ENCODE measurements at regions not wholly inside any gene's neighbourhood (a gene's known extent, or its start where the extent isn't known, plus 50 kb on each side); places are given as distances from the start of the nearest gene placed in this dataset.
"Not testable (repeated sequence)": the region's sequence is repeated elsewhere in the genome, so short reads cannot be mapped to it uniquely, and the experiment has no call there.

GRCh38 chrX:45447331-45447730 is 246.7 kb upstream of the DIPK2B start:
- no peak for DNase-seq (ENCODE audit: extremely low read depth in 1 of 11, low read depth in 9 of 11, low spot score in 4 of 11)

GRCh38 chrX:45445745-45446412 is 245.2 kb upstream of the DIPK2B start:
- peak in 6 of 11 donors; percentile 3 to 17 (median 8) for DNase-seq (ENCODE audit: extremely low read depth in 1 of 11, low read depth in 9 of 11, low spot score in 4 of 11)

GRCh38 chrX:45437186-45437585 is 236.5 kb upstream of the DIPK2B start:
- DNase-seq (ENCODE audit: extremely low read depth in 1 of 11, low read depth in 9 of 11, low spot score in 4 of 11) = no peak

GRCh38 chrX:45435481-45435880 is 234.8 kb upstream of the DIPK2B start:
- DNase-seq (ENCODE audit: extremely low read depth in 1 of 11, low read depth in 9 of 11, low spot score in 4 of 11) = no peak

- DNase-seq (ENCODE audit: extremely low read depth in 1 of 11, low read depth in 9 of 11, low spot score in 4 of 11) = no peak
These were observed 233.6 kb upstream of the DIPK2B start for GRCh38 chrX:45434231-45434630.

- DNase-seq (ENCODE audit: extremely low read depth in 1 of 11, low read depth in 9 of 11, low spot score in 4 of 11) = no peak
These were observed 228.2 kb upstream of the DIPK2B start for GRCh38 chrX:45428831-45429230.

GRCh38 chrX:45424326-45424725 is 223.7 kb upstream of the DIPK2B start:
- DNase-seq (ENCODE audit: extremely low read depth in 1 of 11, low read depth in 9 of 11, low spot score in 4 of 11) = no peak

- DNase-seq (ENCODE audit: extremely low read depth in 1 of 11, low read depth in 9 of 11, low spot score in 4 of 11) = no peak
These were observed 221.7 kb upstream of the DIPK2B start for GRCh38 chrX:45422216-45422925.

- no peak for DNase-seq (ENCODE audit: extremely low read depth in 1 of 11, low read depth in 9 of 11, low spot score in 4 of 11)
These were observed 221.1 kb upstream of the DIPK2B start for GRCh38 chrX:45421806-45422205.

GRCh38 chrX:45404206-45404605 is 203.5 kb upstream of the DIPK2B start:
- no peak for DNase-seq (ENCODE audit: extremely low read depth in 1 of 11, low read depth in 9 of 11, low spot score in 4 of 11)

- DNase-seq (ENCODE audit: extremely low read depth in 1 of 11, low read depth in 9 of 11, low spot score in 4 of 11) = no peak
These were observed 201.2 kb upstream of the DIPK2B start for GRCh38 chrX:45401923-45402322.

- DNase-seq (ENCODE audit: extremely low read depth in 1 of 11, low read depth in 9 of 11, low spot score in 4 of 11) = not testable (repeated sequence)
These were observed 200.5 kb upstream of the DIPK2B start for GRCh38 chrX:45400951-45401725.

GRCh38 chrX:45400027-45400779 is 199.5 kb upstream of the DIPK2B start:
- DNase-seq (ENCODE audit: extremely low read depth in 1 of 11, low read depth in 9 of 11, low spot score in 4 of 11) = peak in 8 of 11 donors; percentile 1 to 37 (median 14)

GRCh38 chrX:45385757-45386156 is 185.1 kb upstream of the DIPK2B start:
- no peak for DNase-seq (ENCODE audit: extremely low read depth in 1 of 11, low read depth in 9 of 11, low spot score in 4 of 11)

- DNase-seq (ENCODE audit: extremely low read depth in 1 of 11, low read depth in 9 of 11, low spot score in 4 of 11) = no peak
These were observed 181.2 kb upstream of the DIPK2B start for GRCh38 chrX:45381841-45382240.

- no peak for DNase-seq (ENCODE audit: extremely low read depth in 1 of 11, low read depth in 9 of 11, low spot score in 4 of 11)
These were observed 180.7 kb upstream of the DIPK2B start for GRCh38 chrX:45381366-45381765.

- no peak for DNase-seq (ENCODE audit: extremely low read depth in 1 of 11, low read depth in 9 of 11, low spot score in 4 of 11)
These were observed 178.6 kb upstream of the DIPK2B start for GRCh38 chrX:45379236-45379635.

- DNase-seq (ENCODE audit: extremely low read depth in 1 of 11, low read depth in 9 of 11, low spot score in 4 of 11) = no peak
These were observed 171.5 kb upstream of the DIPK2B start for GRCh38 chrX:45372151-45372550.

- DNase-seq (ENCODE audit: extremely low read depth in 1 of 11, low read depth in 9 of 11, low spot score in 4 of 11) = no peak
These were observed 168.0 kb upstream of the DIPK2B start for GRCh38 chrX:45368705-45369104.
